ENCODE measurements at regions not wholly inside any gene's neighbourhood (a gene's known extent, or its start where the extent isn't known, plus 50 kb on each side); places are given as distances from the start of the nearest gene placed in this dataset.
A peak's percentile ranks its signal among the peaks of the same experiment; 100 is the strongest.

DNA sequence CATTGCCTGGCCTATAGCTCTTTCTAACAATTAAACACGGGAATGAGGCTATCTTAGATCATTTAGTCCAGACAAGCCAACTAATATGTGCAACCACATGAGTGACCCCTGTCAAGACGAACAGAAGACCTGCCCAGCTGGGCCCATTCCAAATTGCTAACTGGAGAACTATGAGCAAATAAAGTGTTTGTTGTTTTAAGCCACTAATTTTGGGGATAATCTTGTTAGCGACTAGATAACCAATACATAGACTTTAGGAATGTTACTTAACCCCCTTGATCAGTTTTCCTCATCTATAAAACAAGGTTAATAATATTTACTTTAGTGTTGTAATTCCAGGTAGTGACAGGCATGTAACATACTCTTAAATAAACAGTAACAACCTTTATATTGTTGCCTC lies 848.3 kb downstream of the METTL15 start:
- intact Hi-C loops (cut with micrococcal nuclease) (no loop called here), dilution Hi-C loops (cut with MboI; ENCODE audit: extremely low pct_ligation_motif_present, low sequenced_read_pairs) (no loop called here)
- Histone ChIP-seq H3K9ac (replicated peaks; ENCODE audit: extremely low read depth, insufficient read depth, low read length) (no peak overlapping the region), H4K20me1 (replicated peaks; ENCODE audit: control insufficient read depth, extremely low read depth, insufficient read depth, low read length) (no peaks in the 10 kb centered on the region), H3K4me1 (ENCODE audit: control insufficient read depth, extremely low read depth, insufficient read depth, low read length) (no peaks in the 10 kb centered on the region), H3K36me3 (ENCODE audit: control insufficient read depth in 2 of 2, extremely low read depth in 1 of 2, insufficient read depth in 2 of 2, low read length in 2 of 2) (no peaks in the 10 kb centered on the region), H3K27me3 (ENCODE audit: control insufficient read depth in 2 of 2, insufficient read depth in 2 of 2, low read length in 2 of 2) (no peaks in the 10 kb centered on the region), H3K4me2 (ENCODE audit: insufficient read depth, low read length) (no peak overlapping the region), H3K27ac (ENCODE audit: insufficient read depth, low read depth, low read length) (no peak overlapping the region), H3K9me1 (replicated peaks; ENCODE audit: control insufficient read depth, extremely low read depth, insufficient read depth, low read length) (no peaks in the 10 kb centered on the region), H3K79me2 (ENCODE audit: control insufficient read depth, insufficient read depth, low read length) (no peaks in the 10 kb centered on the region), H2AFZ (ENCODE audit: low read depth, low read length) (no peak overlapping the region), H3K4me3 (replicated peaks in 1 of 3; ENCODE audit: insufficient read depth in 1 of 3, low read depth in 1 of 3, low read length in 3 of 3) (no peak overlapping the region), H3K9me3 (replicated peaks; ENCODE audit: control insufficient read depth, insufficient read depth, low read length) (no peaks in the 10 kb centered on the region)
- BruUV-seq (replicated peaks): no TSS peak
- FAIRE-seq: no peak
- ChIA-PET CTCF (no interaction called here), POLR2A (no interaction called here)
- TF ChIP-seq GATA2 (IDR thresholded peaks at IDR 0.05; ENCODE audit: insufficient read depth, insufficient read length, low read depth, low read length) (no peak), JUN (IDR thresholded peaks at IDR 0.05; ENCODE audit: borderline replicate concordance, insufficient read depth, insufficient read length, low read depth) (no peak), POLR2AphosphoS5 (IDR thresholded peaks at IDR 0.05; ENCODE audit: insufficient read depth, low read depth, low read length) (no peak), MYC (IDR thresholded peaks at IDR 0.05; ENCODE audit: low read depth, low read length) (no peak), FOS (IDR thresholded peaks at IDR 0.05; ENCODE audit: borderline replicate concordance, insufficient read depth, low read length) (no peak)
- DNase-seq (ENCODE audit: low read depth, low spot score): no peak

DNA sequence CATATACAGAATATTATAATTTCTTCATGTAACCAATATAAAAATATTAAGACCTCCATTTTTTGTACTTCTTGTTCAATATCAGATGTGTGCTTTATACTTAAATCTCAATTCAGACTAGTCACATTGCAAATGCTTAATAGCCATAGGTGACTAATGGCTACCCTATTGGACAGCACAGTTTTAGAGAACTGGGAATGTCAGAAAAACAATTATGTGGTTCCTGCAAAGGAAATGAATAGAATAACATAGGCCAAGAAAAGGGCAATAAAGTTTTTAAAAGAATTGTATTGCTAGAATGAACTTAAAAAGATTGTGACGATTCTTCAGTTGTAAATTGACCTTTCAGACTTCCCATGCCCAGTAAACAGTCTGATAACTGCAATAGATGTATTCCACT lies 843.0 kb downstream of the METTL15 start:
- Histone ChIP-seq H3K4me1 (ENCODE audit: control insufficient read depth, extremely low read depth, insufficient read depth, low read length) (peaks cover 6% of the 10 kb centered on the region), H3K4me2 (ENCODE audit: insufficient read depth, low read length) (no peak overlapping the region), H3K9me3 (replicated peaks; ENCODE audit: control insufficient read depth, insufficient read depth, low read length) (no peaks in the 10 kb centered on the region), H3K27ac (ENCODE audit: insufficient read depth, low read depth, low read length) (no peak overlapping the region), H3K27me3 (ENCODE audit: control insufficient read depth in 2 of 2, insufficient read depth in 2 of 2, low read length in 2 of 2) (no peaks in the 10 kb centered on the region), H3K4me3 (replicated peaks in 1 of 3; ENCODE audit: insufficient read depth in 1 of 3, low read depth in 1 of 3, low read length in 3 of 3) (no peak overlapping the region), H3K36me3 (ENCODE audit: control insufficient read depth in 2 of 2, extremely low read depth in 1 of 2, insufficient read depth in 2 of 2, low read length in 2 of 2) (no peaks in the 10 kb centered on the region), H3K79me2 (ENCODE audit: control insufficient read depth, insufficient read depth, low read length) (no peaks in the 10 kb centered on the region), H3K9ac (replicated peaks; ENCODE audit: extremely low read depth, insufficient read depth, low read length) (no peak overlapping the region), H4K20me1 (replicated peaks; ENCODE audit: control insufficient read depth, extremely low read depth, insufficient read depth, low read length) (no peaks in the 10 kb centered on the region), H3K9me1 (replicated peaks; ENCODE audit: control insufficient read depth, extremely low read depth, insufficient read depth, low read length) (no peaks in the 10 kb centered on the region), H2AFZ (ENCODE audit: low read depth, low read length) (no peak overlapping the region)
- POLR2A ChIA-PET: no interaction called here
- TF ChIP-seq MYC (IDR thresholded peaks at IDR 0.05; ENCODE audit: low read depth, low read length): no peak
- TF ChIP-seq FOS (IDR thresholded peaks at IDR 0.05; ENCODE audit: borderline replicate concordance, insufficient read depth, low read length): peak; percentile 36
- CTCF ChIA-PET: no interaction called here
- DNase-seq (ENCODE audit: low read depth, low spot score): peak; percentile 69
- no peak for FAIRE-seq
- BruUV-seq (replicated peaks): no TSS peak
- intact Hi-C loops (cut with micrococcal nuclease) (loop anchor here (1.0 kb wide), 1 partner anchor 116 kb away; no protein-coding TSS in a partner anchor), dilution Hi-C loops (cut with MboI; ENCODE audit: extremely low pct_ligation_motif_present, low sequenced_read_pairs) (no loop called here)
